NT2/D1 (cell line): ENCODE measurements at regions not wholly inside any gene's neighbourhood (a gene's known extent, or its start where the extent isn't known, plus 50 kb on each side); places are given as distances from the start of the nearest gene placed in this dataset.

ENCODE experiments used
- SUZ12 ChIP-seq: IDR thresholded peaks from 2 replicates; pipeline ENCODE4 v1.6.1; 2011; ENCODE audit not compliant: insufficient read length, insufficient read depth; ENCODE audit errors: extremely low read depth
- ZNF274 ChIP-seq: IDR thresholded peaks from 2 replicates; pipeline ENCODE4 v1.6.1; 2011; ENCODE audit warnings: mild to moderate bottlenecking, low read depth, low read length

DNA sequence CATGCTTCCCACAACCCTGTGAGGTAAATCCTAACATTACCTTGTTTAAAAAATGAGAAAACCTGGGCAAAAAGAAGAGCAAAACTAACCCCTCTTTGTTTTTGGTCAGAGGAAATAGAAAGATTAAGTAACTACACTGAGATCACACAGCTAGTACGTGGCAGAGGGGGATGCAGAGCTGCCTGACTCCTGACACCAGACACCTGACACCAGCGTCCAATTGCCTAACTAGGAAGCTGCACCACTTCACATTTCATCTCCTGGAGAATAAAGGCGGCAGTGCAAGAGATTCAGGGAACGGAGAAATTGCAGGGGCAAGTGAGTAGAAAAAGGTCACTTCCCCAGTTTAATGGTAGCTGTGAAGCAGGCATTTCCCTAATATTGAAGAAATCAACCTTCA is 229.3 kb upstream of the PTBP2 start:
- TF ChIP-seq SUZ12 (no peak), ZNF274 (no peak)
